ENCODE measurements at regions not wholly inside any gene's neighbourhood (a gene's known extent, or its start where the extent isn't known, plus 50 kb on each side); places are given as distances from the start of the nearest gene placed in this dataset.

- no peak for DNase-seq (ENCODE audit: low read depth, low spot score)
- in situ Hi-C loops (cut with HindIII; ENCODE audit: low pct_unique_long_range_greater_than_20kb, low sequenced_read_pairs) = no loop called here
These were observed 50.8 kb upstream of the MYLIP start for GRCh38 chr6:16078064-16078463.

- in situ Hi-C loops (cut with HindIII; ENCODE audit: low pct_unique_long_range_greater_than_20kb, low sequenced_read_pairs) = no loop called here
- no peak for DNase-seq (ENCODE audit: low read depth, low spot score)
These were observed 59.2 kb upstream of the MYLIP start for GRCh38 chr6:16069671-16070070.

- in situ Hi-C loops (cut with HindIII; ENCODE audit: low pct_unique_long_range_greater_than_20kb, low sequenced_read_pairs) = no loop called here
- no peak for DNase-seq (ENCODE audit: low read depth, low spot score)
These were observed 59.7 kb upstream of the MYLIP start for GRCh38 chr6:16069222-16069621.

GRCh38 chr6:16067568-16067967 lies 61.3 kb upstream of the MYLIP start:
- no peak for DNase-seq (ENCODE audit: low read depth, low spot score)
- in situ Hi-C loops (cut with HindIII; ENCODE audit: low pct_unique_long_range_greater_than_20kb, low sequenced_read_pairs) = no loop called here

GRCh38 chr6:16064671-16065072 lies 64.2 kb upstream of the MYLIP start:
- in situ Hi-C loops (cut with HindIII; ENCODE audit: low pct_unique_long_range_greater_than_20kb, low sequenced_read_pairs) = no loop called here
- DNase-seq (ENCODE audit: low read depth, low spot score) = no peak

- in situ Hi-C loops (cut with HindIII; ENCODE audit: low pct_unique_long_range_greater_than_20kb, low sequenced_read_pairs) = no loop called here
- no peak for DNase-seq (ENCODE audit: low read depth, low spot score)
These were observed 65.3 kb upstream of the MYLIP start for GRCh38 chr6:16063580-16063979.

GRCh38 chr6:16061818-16062217 lies 67.1 kb upstream of the MYLIP start:
- no peak for DNase-seq (ENCODE audit: low read depth, low spot score)
- in situ Hi-C loops (cut with HindIII; ENCODE audit: low pct_unique_long_range_greater_than_20kb, low sequenced_read_pairs) = no loop called here

- no peak for DNase-seq (ENCODE audit: low read depth, low spot score)
- in situ Hi-C loops (cut with HindIII; ENCODE audit: low pct_unique_long_range_greater_than_20kb, low sequenced_read_pairs) = no loop called here
These were observed 68.8 kb upstream of the MYLIP start for GRCh38 chr6:16060039-16060438.

- no peak for DNase-seq (ENCODE audit: low read depth, low spot score)
- in situ Hi-C loops (cut with HindIII; ENCODE audit: low pct_unique_long_range_greater_than_20kb, low sequenced_read_pairs) = no loop called here
These were observed 69.4 kb upstream of the MYLIP start for GRCh38 chr6:16059496-16059895.

GRCh38 chr6:16058929-16059345 lies 69.9 kb upstream of the MYLIP start:
- no peak for DNase-seq (ENCODE audit: low read depth, low spot score)
- in situ Hi-C loops (cut with HindIII; ENCODE audit: low pct_unique_long_range_greater_than_20kb, low sequenced_read_pairs) = no loop called here

- no peak for DNase-seq (ENCODE audit: low read depth, low spot score)
- in situ Hi-C loops (cut with HindIII; ENCODE audit: low pct_unique_long_range_greater_than_20kb, low sequenced_read_pairs) = no loop called here
These were observed 70.5 kb upstream of the MYLIP start for GRCh38 chr6:16058201-16058928.

GRCh38 chr6:16057446-16057845 lies 71.4 kb upstream of the MYLIP start:
- no peak for DNase-seq (ENCODE audit: low read depth, low spot score)
- in situ Hi-C loops (cut with HindIII; ENCODE audit: low pct_unique_long_range_greater_than_20kb, low sequenced_read_pairs) = no loop called here

- peak; percentile 20 for DNase-seq (ENCODE audit: low read depth, low spot score)
- in situ Hi-C loops (cut with HindIII; ENCODE audit: low pct_unique_long_range_greater_than_20kb, low sequenced_read_pairs) = no loop called here
These were observed 72.5 kb upstream of the MYLIP start for GRCh38 chr6:16056263-16056870.

- in situ Hi-C loops (cut with HindIII; ENCODE audit: low pct_unique_long_range_greater_than_20kb, low sequenced_read_pairs) = no loop called here
- peak; percentile 21 for DNase-seq (ENCODE audit: low read depth, low spot score)
These were observed 73.0 kb upstream of the MYLIP start for GRCh38 chr6:16055852-16056251.

- in situ Hi-C loops (cut with HindIII; ENCODE audit: low pct_unique_long_range_greater_than_20kb, low sequenced_read_pairs) = no loop called here
- no peak for DNase-seq (ENCODE audit: low read depth, low spot score)
These were observed 79.7 kb upstream of the MYLIP start for GRCh38 chr6:16049168-16049567.

- in situ Hi-C loops (cut with HindIII; ENCODE audit: low pct_unique_long_range_greater_than_20kb, low sequenced_read_pairs) = no loop called here
- DNase-seq (ENCODE audit: low read depth, low spot score) = no peak
These were observed 80.7 kb upstream of the MYLIP start for GRCh38 chr6:16048221-16048620.

GRCh38 chr6:16047435-16047990 lies 81.4 kb upstream of the MYLIP start:
- in situ Hi-C loops (cut with HindIII; ENCODE audit: low pct_unique_long_range_greater_than_20kb, low sequenced_read_pairs) = no loop called here
- DNase-seq (ENCODE audit: low read depth, low spot score) = no peak

- in situ Hi-C loops (cut with HindIII; ENCODE audit: low pct_unique_long_range_greater_than_20kb, low sequenced_read_pairs) = no loop called here
- no peak for DNase-seq (ENCODE audit: low read depth, low spot score)
These were observed 83.6 kb upstream of the MYLIP start for GRCh38 chr6:16045238-16045637.

GRCh38 chr6:16044211-16044643 lies 84.7 kb upstream of the MYLIP start:
- no peak for DNase-seq (ENCODE audit: low read depth, low spot score)
- in situ Hi-C loops (cut with HindIII; ENCODE audit: low pct_unique_long_range_greater_than_20kb, low sequenced_read_pairs) = no loop called here
